ENCODE measurements at regions not wholly inside any gene's neighbourhood (a gene's known extent, or its start where the extent isn't known, plus 50 kb on each side); places are given as distances from the start of the nearest gene placed in this dataset.

DNA sequence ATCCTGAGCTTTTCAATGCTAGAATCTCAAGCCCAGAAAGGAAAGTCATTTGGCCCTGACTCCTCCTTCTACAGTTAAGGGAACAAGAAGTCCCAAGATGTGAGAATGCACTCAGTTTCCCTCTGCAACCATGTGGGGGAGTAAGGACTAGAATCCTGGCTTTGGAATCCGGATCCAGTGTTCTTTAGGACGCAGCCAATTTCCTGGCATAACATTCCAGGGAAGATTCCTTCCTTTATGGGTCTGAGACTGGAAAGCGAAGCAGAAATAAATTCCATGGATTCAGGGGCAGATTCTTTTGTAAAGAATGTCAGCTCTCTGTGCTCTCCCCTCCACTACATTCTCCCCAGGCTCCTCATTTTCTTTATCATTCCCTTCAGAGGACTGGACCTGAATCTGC, 151.8 kb upstream of the SOX14 start:
- TF ChIP-seq POLR2A (IDR thresholded peaks at IDR 0.05; ENCODE audit: low read length) (no peak), GATA1 (IDR thresholded peaks at IDR 0.05; ENCODE audit: low read depth, low read length) (no peak)
